Esophagus squamous epithelium (tissue), 5 donors: ENCODE measurements at regions not wholly inside any gene's neighbourhood (a gene's known extent, or its start where the extent isn't known, plus 50 kb on each side); places are given as distances from the start of the nearest gene placed in this dataset.

ENCODE experiments used
- DNase-seq: peaks from one replicate; lab custom pipeline; 2025; lab: John Stamatoyannopoulos, UW
- H3K27ac ChIP-seq, 4 donors: fragments of 200-600 bp; sonication (generic); one replicate each; pipeline ENCODE4 v1.5.1; 2016 to 2019; ENCODE audit warnings: mild to moderate bottlenecking in 1 of 4
- H3K27me3 ChIP-seq, 4 donors: fragments of 200-600 bp; sonication (generic); 1 replicate in 3 of 4; 2 replicates in 1 of 4; pipeline versions ENCODE4 v1.5.1 to v1.6.0; 2017 to 2021; ENCODE audit warnings: antibody characterized with exemption in 1 of 4
- H3K36me3 ChIP-seq, 3 donors: fragments of 200-600 bp; sonication (generic); one replicate each; pipeline ENCODE4 v1.5.1; 2016 to 2019
- H3K4me1 ChIP-seq, 3 donors: fragments of 200-600 bp; sonication (generic); one replicate each; pipeline ENCODE4 v1.5.1; 2017 to 2019
- H3K4me3 ChIP-seq, 4 donors: fragments of 200-600 bp; sonication (generic); 1 replicate in 3 of 4; 2 replicates in 1 of 4; pipeline ENCODE4 v1.5.1; 2016 to 2019; ENCODE audit warnings: mild to moderate bottlenecking in 2 of 4, moderate library complexity in 1 of 4
- H3K9me3 ChIP-seq, 3 donors: fragments of 200-600 bp; sonication (generic); one replicate each; pipeline ENCODE4 v1.5.1; 2016 to 2019
- POLR2A ChIP-seq, 4 donors: fragments of 450-650 bp; IDR thresholded peaks; one replicate each; pipeline ENCODE4 v1.6.1; 2017; ENCODE audit warnings: antibody characterized with exemption in 4 of 4, mild to moderate bottlenecking in 4 of 4, moderate library complexity in 3 of 4
- WGBS, 2 donors: methylation state at CpG; one replicate each; pipeline ENCODE4 v1.1.5; 2018; 5-methylcytosine and 5-hydroxymethylcytosine counted together
- intact Hi-C: fragments of 100-400 bp; cut with DNase I; formaldehyde crosslinking; loops from one replicate; pipeline ENCODE4 v1.15.0; 2022
- TF ChIP-seq, protein P1 (sequence below), 6 experiments: fragments of 450-650 bp in 4 of 6; fragments of 200-600 bp in 2 of 6; sonication (generic) in 2 of 6; IDR thresholded peaks; one replicate each; pipeline ENCODE4 v1.5.1; 2016 to 2019; ENCODE audit warnings: antibody characterized with exemption in 6 of 6, mild to moderate bottlenecking in 4 of 6, moderate library complexity in 4 of 6
- donor health status: DM: yes; HTN: yes; CAD: no.

DNA sequence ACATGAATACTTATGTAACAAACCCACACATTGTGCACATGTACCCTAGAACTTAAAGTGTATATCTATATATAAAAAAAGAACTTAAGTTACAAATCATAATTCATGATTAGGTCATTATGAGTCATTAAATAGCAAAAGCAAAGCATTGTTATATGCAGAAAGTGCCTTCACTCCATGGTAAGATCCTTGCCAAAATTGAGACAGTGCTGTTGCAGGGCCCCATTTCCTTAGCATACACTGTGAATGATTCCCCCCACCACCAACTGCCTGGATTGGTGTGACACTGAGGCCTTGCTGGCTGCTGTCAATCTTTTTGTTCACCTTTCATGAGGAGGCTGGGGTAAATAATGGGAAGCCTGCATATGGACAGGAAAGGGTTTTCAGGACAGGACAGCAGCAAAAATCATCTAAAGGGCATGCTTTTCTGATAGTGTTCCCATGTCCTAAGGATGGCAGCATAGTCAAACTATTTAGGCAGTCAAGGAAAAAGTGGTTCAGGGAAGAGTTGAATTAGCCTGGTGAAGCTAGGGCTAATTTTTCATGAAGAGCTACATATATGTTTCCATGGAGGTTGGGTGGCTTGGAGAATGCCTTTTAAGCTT is 188.2 kb upstream of the ASCC3 start:
- Histone ChIP-seq H3K27ac (no peak overlapping the region), H3K27me3 (no peaks in the 10 kb centered on the region), H3K4me3 (no peak overlapping the region), H3K4me1 (no peaks in the 10 kb centered on the region), H3K36me3 (no peaks in the 10 kb centered on the region), H3K9me3 (peaks cover 0 to 14% (median 9%) of the 10 kb centered on the region in 3 donors)
- DNase-seq, result no peak
- intact Hi-C loops, result no loop called here
- no peak for TF ChIP-seq POLR2A (IDR thresholded peaks at IDR 0.05)
- TF ChIP-seq, protein P1, sequence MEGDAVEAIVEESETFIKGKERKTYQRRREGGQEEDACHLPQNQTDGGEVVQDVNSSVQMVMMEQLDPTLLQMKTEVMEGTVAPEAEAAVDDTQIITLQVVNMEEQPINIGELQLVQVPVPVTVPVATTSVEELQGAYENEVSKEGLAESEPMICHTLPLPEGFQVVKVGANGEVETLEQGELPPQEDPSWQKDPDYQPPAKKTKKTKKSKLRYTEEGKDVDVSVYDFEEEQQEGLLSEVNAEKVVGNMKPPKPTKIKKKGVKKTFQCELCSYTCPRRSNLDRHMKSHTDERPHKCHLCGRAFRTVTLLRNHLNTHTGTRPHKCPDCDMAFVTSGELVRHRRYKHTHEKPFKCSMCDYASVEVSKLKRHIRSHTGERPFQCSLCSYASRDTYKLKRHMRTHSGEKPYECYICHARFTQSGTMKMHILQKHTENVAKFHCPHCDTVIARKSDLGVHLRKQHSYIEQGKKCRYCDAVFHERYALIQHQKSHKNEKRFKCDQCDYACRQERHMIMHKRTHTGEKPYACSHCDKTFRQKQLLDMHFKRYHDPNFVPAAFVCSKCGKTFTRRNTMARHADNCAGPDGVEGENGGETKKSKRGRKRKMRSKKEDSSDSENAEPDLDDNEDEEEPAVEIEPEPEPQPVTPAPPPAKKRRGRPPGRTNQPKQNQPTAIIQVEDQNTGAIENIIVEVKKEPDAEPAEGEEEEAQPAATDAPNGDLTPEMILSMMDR (IDR thresholded peaks at IDR 0.05), result no peak

GRCh38 chr6:101070044-101070608 is 189.0 kb upstream of the ASCC3 start:
- H3K9me3 ChIP-seq, result peaks cover 0 to 14% (median 9%) of the 10 kb centered on the region in 3 donors
- no peak overlapping the region for H3K4me3 ChIP-seq
- no peaks in the 10 kb centered on the region for H3K4me1 ChIP-seq
- 0 to 93% methylated on average over 1 to 3 of the region's 23 CpGs for WGBS, 2 donors
- no peaks in the 10 kb centered on the region for H3K36me3 ChIP-seq
- intact Hi-C loops, result no loop called here
- H3K27me3 ChIP-seq, result no peaks in the 10 kb centered on the region
- DNase-seq, result no peak
- TF ChIP-seq, protein P1 (IDR thresholded peaks at IDR 0.05), result no peak
- no peak for TF ChIP-seq POLR2A (IDR thresholded peaks at IDR 0.05)
- no peak overlapping the region for H3K27ac ChIP-seq

DNA sequence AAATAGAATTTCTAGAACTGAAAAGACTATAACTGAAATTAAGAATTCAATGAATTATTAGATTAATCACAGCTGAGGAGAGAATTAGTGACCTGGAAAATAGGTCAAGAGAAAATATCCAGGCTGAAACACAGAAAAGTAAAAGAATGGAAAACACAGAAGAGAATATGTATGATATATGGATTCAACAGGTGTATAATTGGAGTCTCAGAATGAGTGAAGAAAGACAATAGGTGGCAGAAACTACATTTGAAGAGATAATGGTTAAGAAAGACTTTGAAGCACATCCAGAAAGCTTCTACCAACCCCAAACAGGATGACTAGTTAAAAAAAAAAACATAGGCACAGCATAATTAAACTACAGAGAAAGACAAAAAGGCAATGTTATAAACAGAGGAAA is 196.2 kb upstream of the ASCC3 start:
- no peaks in the 10 kb centered on the region for H3K4me1 ChIP-seq
- H3K27ac ChIP-seq, result no peak overlapping the region
- H3K4me3 ChIP-seq, result no peak overlapping the region
- no peaks in the 10 kb centered on the region for H3K27me3 ChIP-seq
- no peak for DNase-seq
- no peaks in the 10 kb centered on the region for H3K9me3 ChIP-seq
- TF ChIP-seq POLR2A (IDR thresholded peaks at IDR 0.05), result no peak
- TF ChIP-seq, protein P1 (IDR thresholded peaks at IDR 0.05), result no peak
- no peaks in the 10 kb centered on the region for H3K36me3 ChIP-seq
- intact Hi-C loops, result no loop called here

DNA sequence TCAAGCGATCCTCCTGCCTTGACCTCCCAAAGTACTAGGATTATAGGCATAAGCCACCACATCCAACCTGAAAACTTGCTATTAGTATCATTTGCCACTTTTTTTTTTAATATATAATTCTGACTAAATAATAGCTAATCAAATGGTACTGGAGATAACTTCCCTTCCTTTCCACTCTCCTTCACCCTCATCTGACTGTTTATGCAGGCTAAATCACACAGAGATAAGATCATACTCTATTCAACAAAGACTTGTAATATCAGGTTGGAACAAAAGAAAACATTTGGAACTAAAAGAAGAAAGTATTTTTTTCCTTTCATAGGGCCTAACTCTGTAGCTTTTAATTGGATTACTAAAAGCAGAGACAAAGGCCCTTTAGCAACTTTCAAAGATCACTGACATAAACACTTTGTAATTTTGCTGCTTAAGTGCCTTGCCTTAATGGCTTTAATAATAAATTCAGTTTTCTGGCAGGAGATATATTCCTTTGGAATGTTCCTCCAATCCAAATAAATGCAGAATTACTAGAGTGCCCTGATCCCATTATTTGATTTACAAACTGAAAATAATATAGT is 198.7 kb upstream of the ASCC3 start:
- no peak for DNase-seq
- H3K27ac ChIP-seq, result no peak overlapping the region
- no peaks in the 10 kb centered on the region for H3K9me3 ChIP-seq
- TF ChIP-seq, protein P1 (IDR thresholded peaks at IDR 0.05), result no peak
- no peak for TF ChIP-seq POLR2A (IDR thresholded peaks at IDR 0.05)
- no peaks in the 10 kb centered on the region for H3K27me3 ChIP-seq
- no peaks in the 10 kb centered on the region for H3K36me3 ChIP-seq
- WGBS, 2 donors, result 89 to 93% methylated on average over 1 of the region's 1 CpG
- H3K4me3 ChIP-seq, result no peak overlapping the region
- intact Hi-C loops, result no loop called here
- H3K4me1 ChIP-seq, result no peaks in the 10 kb centered on the region

DNA sequence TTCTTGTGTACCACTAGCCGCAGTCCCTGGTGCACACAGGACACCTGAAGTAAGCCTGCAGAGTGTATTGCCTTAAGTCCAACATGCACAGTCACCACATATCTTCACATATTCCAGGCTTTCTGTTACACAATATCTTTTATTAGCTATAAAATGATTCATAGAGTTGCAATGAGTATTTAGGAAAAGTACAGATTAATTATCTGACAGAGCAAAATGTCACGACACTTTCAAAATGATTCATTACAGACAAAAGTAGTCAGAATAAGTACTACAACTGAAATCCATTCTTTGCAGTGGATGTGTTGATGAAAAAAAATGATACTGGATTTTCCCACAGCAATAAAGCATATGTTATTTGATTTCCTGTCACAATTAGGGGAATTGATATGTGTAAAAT is 199.5 kb upstream of the ASCC3 start:
- H3K36me3 ChIP-seq, result no peaks in the 10 kb centered on the region
- TF ChIP-seq, protein P1 (IDR thresholded peaks at IDR 0.05), result no peak
- no peak for TF ChIP-seq POLR2A (IDR thresholded peaks at IDR 0.05)
- intact Hi-C loops, result no loop called here
- no peaks in the 10 kb centered on the region for H3K4me1 ChIP-seq
- no peak overlapping the region for H3K4me3 ChIP-seq
- DNase-seq, result no peak
- no peaks in the 10 kb centered on the region for H3K27me3 ChIP-seq
- WGBS, 2 donors, result 41 to 42% methylated on average over 2 of the region's 2 CpGs
- no peak overlapping the region for H3K27ac ChIP-seq
- no peaks in the 10 kb centered on the region for H3K9me3 ChIP-seq
